ENCODE measurements at regions not wholly inside any gene's neighbourhood (a gene's known extent, or its start where the extent isn't known, plus 50 kb on each side); places are given as distances from the start of the nearest gene placed in this dataset.
"Not testable (repeated sequence)": the region's sequence is repeated elsewhere in the genome, so short reads cannot be mapped to it uniquely, and the experiment has no call there.

DNA sequence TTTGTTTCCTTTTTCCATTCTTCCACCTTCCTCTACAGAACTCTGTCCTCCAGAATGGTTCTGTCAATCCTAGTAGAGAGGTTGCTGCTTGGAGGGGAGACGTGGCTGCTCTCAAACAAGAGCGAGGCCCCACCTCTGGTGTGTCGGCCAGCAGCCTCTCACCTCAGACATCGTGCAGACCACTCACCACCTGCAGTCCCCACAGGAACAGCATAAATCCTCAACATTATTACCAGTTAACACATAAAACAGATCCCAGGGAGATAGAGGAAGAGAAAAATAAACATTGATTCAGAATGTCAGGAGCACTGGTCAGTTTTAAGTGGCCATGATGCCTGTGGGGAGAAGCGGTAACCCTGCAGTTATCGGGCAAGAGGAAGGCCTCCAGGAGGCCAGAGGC is 485.9 kb upstream of the DPP6 start:
- no peak for DNase-seq

DNA sequence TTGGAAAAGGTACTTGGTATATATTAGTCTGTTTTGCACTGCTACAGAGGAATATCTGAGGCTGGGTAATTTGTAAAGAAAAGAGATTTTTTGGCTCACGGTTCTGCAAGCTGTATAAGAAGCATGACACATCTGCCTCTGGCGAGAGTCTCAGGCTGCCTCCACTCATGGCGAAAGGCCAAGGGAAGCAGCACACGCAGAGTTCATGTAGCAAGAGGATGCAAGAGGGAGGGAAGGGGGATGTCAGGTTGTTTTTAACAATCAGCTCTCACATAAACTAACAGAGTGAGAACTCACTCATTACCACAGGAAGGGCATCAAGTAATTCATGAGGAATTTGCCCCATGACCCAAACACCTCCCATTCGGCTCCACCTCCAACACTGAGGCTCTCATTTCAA is 484.8 kb upstream of the DPP6 start:
- no peak for DNase-seq

DNA sequence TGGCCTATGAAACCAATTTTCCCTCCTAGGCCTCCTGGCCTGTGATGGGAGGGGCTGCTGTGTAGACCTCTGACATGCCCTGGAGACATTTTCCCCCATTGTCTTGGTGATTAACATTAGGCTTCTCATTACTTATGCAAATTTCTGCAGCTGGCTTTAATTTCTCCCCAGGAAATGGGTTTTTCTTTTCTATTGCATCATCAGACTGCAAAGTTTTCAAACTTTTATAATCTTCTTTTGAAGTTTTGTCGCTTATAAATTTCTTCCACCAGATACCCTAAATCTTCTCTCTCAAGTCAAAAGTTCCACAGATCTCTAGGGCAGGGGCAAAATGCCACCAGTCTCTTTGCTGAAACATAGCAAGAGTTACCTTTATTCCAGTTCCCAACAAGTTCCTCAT is 482.7 kb upstream of the DPP6 start:
- DNase-seq = not testable (repeated sequence)

DNA sequence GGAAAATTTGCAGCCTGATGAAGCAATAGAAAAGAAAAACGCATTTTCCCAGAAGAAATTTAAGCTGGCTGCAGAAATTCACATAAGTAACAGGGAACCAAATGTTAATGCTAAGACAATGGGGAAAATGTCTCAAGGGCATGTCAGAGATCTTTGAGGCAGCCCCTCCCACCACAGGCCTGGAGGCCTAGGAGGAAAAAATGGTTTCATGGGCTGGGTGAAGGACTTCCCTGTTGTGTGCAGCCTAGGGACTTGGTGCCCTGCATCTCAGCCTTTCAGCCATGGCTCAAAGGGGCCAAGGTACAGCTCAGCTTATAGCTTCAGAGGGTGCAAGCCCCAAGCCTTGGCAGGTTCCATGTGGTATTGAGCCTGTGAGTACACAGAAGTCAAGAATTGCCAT is 476.1 kb upstream of the DPP6 start:
- DNase-seq = no peak

- DNase-seq = no peak
Observed at GRCh38 chr7:153581419-153581818, 470.8 kb upstream of the DPP6 start.

GRCh38 chr7:153584132-153584531 is 468.1 kb upstream of the DPP6 start:
- no peak for DNase-seq

- no peak for DNase-seq
Observed at GRCh38 chr7:153588586-153588985, 463.6 kb upstream of the DPP6 start.

DNA sequence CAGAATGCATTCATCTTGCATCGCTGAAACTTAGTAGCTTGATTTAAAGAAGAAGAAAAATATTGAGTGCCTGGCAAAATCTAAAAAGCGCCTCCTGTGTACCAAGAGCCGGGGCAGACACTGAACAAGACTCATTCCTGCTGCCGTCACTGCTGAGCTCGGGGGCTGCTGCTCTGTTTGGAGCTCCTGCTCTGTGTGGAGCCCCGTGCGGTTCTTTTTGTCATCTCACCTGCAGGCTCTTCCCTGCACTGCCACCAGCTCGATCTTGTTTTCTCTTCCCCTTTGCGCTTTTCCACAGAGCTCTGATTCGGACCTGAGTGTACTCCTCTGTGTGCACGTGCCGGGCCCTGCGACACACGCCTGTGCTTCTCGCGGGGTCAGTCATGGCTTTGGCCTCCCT is 462.1 kb upstream of the DPP6 start:
- no peak for DNase-seq

- DNase-seq = no peak
Observed at GRCh38 chr7:153590571-153590970, 461.6 kb upstream of the DPP6 start.

DNA sequence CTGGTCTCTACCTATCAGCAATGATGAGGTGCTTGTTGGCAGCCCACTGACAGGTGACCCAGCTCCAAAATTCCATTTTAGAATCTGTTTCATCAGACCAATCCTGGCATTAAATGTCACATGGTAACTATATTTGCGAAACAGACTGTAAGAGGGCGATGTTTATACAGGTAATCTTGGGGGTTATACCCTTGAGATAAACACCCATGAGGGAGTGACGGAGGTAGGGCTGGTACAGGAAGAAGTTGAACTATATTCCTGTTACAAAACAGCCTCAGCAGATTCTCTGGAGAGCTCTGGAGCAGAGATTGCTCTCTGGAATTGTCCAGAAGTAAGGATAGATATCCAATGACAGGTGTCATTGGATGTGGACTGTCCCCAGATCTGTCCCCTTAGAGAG is 444.8 kb upstream of the DPP6 start:
- no peak for DNase-seq

- DNase-seq = no peak
Observed at GRCh38 chr7:153616711-153617325, 435.4 kb upstream of the DPP6 start.

DNA sequence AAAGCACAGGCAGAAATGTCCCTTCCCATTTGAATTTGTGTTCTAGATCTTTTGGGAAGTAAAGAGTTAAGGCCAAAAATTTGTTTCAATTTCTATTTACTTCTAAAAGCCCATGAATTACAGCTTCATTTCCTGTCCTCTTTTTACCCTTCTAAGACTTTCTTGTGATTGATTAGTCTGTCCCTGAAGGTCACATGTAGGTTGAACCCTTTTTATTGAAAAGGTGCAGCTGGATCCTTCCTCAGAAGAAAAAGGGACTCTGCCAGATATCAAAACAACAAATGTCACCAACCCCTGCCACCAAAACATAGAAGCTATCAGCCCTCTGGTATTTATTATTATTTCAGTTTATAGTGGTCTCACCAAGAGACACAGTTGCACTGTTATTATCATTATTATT is 424.9 kb upstream of the DPP6 start:
- no peak for DNase-seq

DNA sequence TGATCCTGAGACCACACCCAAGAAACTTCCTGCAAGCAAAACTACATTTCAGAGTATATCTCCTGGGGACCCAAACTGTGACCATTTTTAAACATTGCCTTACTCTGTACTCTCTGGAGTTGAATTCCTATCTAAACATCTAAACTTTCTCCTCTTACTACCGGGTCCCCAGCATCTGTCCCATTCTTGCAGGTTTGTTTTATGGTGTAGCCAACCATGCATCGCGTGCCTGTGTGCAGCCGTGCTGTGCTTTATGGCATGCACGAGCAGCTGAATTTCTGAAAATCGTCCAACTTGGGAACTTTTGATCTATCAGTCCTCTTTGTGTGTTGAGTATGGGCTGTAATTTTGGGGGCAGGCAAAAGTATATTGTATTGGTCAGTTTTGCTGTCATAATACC is 423.8 kb upstream of the DPP6 start:
- no peak for DNase-seq

DNA sequence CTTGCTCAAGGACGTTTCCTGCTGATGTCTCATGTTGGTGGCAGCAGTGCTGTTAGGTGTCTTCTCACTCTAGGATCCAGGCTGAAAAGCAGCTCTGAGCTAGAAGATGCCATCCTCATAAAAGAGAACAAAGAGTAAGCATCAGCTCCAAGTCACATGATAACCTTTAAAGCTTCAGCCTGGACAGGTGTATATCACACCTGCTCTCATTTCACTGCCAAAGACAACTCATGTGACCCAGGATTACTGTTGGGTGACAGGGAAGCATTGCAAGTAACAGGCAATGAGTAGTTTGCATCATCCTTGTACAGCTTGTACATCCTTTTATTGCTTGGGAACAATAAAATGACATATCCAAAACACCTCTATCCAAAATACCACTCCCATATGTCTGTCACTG is 423.4 kb upstream of the DPP6 start:
- no peak for DNase-seq

- DNase-seq = no peak
Observed at GRCh38 chr7:153638821-153639435, 413.3 kb upstream of the DPP6 start.

- no peak for DNase-seq
Observed at GRCh38 chr7:153640586-153640985, 411.6 kb upstream of the DPP6 start.

DNA sequence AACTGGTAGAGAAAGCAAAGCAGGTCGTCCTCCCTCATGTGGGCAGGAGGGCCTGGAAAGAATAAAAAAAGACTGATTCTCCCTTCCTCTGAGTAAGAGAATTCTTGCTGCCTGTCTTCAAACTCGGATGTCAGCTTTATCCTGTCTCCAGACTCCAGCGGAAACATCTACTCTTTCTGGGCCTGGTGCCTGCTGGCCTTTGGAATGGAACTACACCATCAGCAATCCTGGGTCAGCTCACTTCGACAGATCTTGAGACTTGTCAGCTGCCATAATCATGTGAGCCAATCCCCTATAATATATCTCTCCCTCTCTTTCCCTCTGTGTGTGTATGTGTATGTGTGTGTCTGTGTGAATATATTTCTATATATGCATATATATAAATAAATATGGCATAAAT is 411.0 kb upstream of the DPP6 start:
- no peak for DNase-seq

- no peak for DNase-seq
Observed at GRCh38 chr7:153642989-153643388, 409.2 kb upstream of the DPP6 start.

GRCh38 chr7:153657182-153657800 is 394.9 kb upstream of the DPP6 start:
- no peak for DNase-seq

DNA sequence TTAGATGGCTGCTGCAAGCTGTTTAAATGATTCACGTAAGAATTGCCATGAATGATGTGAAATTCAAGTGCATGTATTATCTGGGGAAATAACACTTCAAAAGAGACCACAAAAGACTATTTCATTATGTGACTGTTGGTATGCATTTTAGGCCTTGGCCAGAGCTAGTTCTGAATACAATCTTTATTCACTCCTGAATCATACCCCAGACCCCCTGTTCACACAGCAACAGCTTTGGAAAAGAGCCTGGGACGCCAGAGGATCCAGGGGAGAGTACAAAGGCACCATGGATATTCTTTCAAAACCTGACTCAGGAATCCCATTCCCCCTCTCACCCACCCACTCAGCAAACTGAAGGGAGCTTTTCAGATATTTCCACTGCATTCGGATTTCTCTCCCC is 377.1 kb upstream of the DPP6 start:
- DNase-seq = no peak

DNA sequence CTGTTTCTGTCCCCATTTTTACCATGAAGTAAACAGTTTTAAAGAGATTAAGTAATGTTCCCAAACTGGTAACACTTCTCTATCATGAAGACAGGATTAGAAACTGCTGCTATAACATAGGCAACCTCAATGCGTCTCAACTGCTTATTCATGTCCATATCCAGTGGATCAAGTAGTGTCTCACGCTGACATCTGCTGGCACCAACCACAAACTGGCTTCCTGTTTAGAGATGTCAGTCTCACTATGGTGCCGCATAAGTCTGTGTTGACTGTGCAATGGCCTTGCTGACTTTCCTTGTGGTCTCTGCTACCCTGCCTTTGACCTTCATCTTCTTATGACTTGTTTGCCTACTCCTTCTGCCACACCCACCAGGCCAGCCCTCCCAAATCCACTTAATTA is 369.6 kb upstream of the DPP6 start:
- DNase-seq = no peak

- DNase-seq = no peak
Observed at GRCh38 chr7:153696242-153696641, 356.0 kb upstream of the DPP6 start.

DNA sequence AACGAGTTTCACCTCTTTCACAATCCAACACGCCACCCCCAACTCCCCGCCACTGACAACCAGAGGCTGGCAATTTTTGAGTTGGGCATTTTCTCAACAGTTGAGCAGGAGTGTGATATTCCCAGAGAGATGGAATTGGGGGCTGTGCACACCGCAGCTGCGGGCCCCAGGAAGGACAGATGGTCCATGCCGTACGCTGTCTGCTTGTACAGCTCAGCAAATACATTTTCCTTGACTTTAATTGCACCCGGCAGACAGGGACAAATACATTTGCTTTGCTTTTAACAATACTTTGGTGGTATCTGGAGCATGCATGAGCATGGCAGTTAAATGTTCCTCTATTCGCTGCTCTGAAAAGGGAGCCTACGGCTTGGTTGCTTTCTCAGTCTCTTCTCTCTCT is 354.2 kb upstream of the DPP6 start:
- DNase-seq = no peak

- DNase-seq = no peak
Observed at GRCh38 chr7:153701678-153702077, 350.5 kb upstream of the DPP6 start.

- DNase-seq = not testable (repeated sequence)
Observed at GRCh38 chr7:153723892-153724291, 328.3 kb upstream of the DPP6 start.

Measured in NCI-H1694 (cell line).